HG02884 (cell line): ENCODE measurements at regions not wholly inside any gene's neighbourhood (a gene's known extent, or its start where the extent isn't known, plus 50 kb on each side); places are given as distances from the start of the nearest gene placed in this dataset.
A peak's percentile ranks its signal among the peaks of the same experiment; 100 is the strongest.
"Not testable (repeated sequence)": the region's sequence is repeated elsewhere in the genome, so short reads cannot be mapped to it uniquely, and the experiment has no call there.

Experiments used
- ATAC-seq: cut with Tn5 transposase; IDR thresholded peaks from one replicate; pipeline ENCODE4 v1.9.1; 2021; ENCODE audit warnings: mild to moderate bottlenecking, moderate library complexity; ENCODE audit not compliant: unreplicated experiment

DNA sequence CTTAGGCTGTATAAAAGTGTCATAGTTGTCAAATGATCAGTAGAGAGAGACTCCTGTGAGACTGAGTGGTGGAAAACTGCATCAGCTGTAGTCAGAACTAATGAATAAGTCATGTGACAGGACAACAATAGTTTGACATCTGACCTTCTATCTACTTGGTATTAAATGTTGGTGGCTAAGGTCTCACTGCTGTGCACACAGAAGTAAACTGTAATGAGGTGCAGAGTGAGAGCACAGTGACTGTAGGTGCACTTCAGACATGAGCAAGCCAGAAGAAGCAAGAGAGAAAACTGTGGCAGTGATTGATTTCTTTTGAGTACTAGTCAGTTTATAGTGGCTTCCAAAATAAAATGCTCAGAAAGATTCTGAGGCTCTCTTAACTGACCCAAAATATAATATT is 803.6 kb downstream of the RAPGEF2 start:
- no peak for ATAC-seq

DNA sequence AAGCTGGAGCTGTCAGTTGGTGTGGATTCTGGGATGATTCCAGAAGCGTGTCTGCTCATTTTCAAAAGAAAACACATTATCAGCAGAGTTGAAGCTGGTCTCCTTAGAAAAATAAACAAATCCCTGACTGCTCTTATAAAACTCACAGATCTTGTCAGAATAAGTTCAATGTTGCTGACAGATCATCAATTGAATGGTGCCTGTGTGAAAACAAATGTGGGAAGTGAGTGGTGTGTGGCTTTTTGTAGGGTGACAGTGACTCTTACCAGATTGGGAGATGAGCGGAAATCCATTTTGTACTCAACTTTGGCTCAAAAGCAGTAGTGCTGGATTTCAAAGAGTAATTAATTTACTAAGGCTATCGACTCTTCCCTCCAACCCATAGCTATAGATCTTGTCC is 807.8 kb downstream of the RAPGEF2 start:
- ATAC-seq = no peak

- ATAC-seq = no peak
These were observed 819.2 kb downstream of the RAPGEF2 start for GRCh38 chr4:159922119-159922518.

- ATAC-seq = no peak
These were observed 822.9 kb downstream of the RAPGEF2 start for GRCh38 chr4:159925770-159926169.

- ATAC-seq = no peak
These were observed 824.0 kb downstream of the RAPGEF2 start for GRCh38 chr4:159926871-159927270.

GRCh38 chr4:159927781-159928180 is 824.9 kb downstream of the RAPGEF2 start:
- no peak for ATAC-seq

- not testable (repeated sequence) for ATAC-seq
These were observed 831.7 kb downstream of the RAPGEF2 start for GRCh38 chr4:159934602-159935001.

DNA sequence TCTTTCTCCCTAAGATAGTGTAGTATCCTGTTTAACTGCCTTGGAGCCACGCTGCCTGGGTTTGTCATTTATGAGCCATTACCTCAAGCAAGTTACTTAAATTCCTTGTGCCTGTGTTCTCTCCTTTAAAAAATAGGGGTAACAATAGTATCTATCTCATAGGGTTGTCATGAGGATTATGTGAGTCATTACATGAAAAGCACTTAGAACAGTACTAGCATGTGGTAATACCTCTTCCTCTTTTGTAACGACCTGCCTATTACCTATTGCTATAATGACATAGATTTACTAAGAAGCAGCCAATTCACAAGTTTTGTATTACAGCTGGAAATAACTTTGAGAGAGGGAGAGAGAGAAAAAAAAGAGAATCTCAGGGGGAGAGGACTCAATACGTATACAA is 834.7 kb downstream of the RAPGEF2 start:
- peak; percentile 99 for ATAC-seq

DNA sequence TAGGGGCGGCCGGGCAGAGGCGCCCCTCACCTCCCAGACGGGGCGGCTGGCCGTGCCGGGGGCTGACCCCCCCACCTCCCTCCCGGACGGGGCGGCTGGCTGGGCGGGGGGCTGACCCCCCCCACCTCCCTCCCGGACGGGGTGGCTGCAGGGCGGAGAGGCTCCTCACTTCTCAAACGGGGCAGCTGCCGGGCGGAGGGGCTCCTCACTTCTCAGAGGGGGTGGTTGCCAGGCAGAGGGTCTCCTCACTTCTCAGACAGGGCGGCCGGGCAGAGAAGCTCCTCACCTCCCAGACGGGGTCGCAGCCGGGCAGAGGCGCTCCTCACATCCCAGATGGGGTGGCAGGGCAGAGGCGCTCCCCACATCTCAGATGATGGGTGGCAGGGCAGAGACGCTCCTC is 836.8 kb downstream of the RAPGEF2 start:
- not testable (repeated sequence) for ATAC-seq

GRCh38 chr4:159941076-159941475 is 838.2 kb downstream of the RAPGEF2 start:
- no peak for ATAC-seq

DNA sequence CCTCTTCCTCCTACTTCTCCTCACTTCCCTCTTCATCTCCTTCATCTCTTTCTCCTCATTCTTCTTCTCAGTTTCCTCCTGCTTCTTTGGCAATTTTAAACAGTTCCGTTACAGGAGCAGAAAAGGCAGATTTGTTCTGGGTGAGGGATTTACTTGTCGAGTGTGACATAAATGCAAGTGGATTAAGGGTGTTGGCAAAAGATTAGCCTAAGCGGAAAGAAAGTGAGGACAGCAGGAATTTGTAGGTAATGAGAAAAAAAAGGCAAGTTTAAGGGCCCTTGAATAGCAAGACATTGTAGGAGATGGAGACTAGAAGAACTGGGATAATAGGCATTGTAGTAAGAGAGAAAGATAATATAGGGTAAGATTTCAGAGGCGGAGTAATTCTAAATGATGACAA is 841.6 kb downstream of the RAPGEF2 start:
- ATAC-seq = no peak

- ATAC-seq = no peak
These were observed 844.2 kb downstream of the RAPGEF2 start for GRCh38 chr4:159946983-159947615.

- ATAC-seq = no peak
These were observed 847.8 kb downstream of the RAPGEF2 start for GRCh38 chr4:159950707-159951106.

DNA sequence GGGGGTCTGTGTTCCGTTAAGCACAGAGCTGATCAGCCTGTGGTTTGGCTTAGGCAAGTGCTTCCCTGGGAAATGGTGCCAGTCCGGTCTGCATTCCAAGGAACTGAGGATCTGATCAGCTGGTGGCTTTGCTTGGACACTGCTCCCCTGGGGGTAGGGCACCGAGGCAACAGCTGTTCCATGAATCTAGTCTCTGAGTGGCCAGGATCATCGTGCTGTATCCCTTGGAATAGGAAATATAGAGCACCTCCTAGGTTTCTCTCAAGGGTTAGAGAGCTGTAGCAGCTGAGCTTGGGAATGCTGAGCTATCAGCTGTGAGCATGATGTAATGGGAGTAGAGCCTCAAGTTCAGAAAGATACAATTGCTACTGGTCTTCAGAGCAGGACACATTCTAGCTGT is 863.9 kb downstream of the RAPGEF2 start:
- ATAC-seq = no peak

DNA sequence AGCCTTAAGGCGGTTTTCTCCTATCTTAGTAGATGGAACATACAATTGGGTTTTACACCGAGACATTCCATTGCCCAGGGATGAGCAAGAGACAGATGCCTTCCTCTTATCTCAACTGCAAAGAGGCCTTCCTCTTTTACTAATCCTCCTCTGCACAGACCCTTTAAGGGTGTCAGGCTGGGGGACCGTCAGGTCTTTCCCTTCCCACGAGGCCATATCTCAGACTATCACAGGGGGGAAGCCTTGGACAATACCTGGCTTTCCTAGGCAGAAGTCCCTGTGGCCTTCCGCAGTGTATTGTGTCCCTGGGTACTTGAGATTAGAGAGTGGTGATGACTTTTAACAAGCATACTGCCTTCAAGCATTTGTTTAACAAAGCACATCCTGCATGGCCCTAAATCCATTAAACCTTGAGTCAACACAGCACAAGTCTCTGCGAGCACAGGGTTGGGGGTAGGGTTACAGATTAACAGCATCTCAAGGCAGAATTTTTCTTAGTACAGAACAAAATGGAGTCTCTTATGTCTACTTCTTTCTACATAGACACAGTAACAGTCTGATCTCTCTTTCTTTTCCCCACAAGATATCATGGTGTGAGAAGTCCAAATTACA is 874.1 kb downstream of the RAPGEF2 start:
- not testable (repeated sequence) for ATAC-seq

DNA sequence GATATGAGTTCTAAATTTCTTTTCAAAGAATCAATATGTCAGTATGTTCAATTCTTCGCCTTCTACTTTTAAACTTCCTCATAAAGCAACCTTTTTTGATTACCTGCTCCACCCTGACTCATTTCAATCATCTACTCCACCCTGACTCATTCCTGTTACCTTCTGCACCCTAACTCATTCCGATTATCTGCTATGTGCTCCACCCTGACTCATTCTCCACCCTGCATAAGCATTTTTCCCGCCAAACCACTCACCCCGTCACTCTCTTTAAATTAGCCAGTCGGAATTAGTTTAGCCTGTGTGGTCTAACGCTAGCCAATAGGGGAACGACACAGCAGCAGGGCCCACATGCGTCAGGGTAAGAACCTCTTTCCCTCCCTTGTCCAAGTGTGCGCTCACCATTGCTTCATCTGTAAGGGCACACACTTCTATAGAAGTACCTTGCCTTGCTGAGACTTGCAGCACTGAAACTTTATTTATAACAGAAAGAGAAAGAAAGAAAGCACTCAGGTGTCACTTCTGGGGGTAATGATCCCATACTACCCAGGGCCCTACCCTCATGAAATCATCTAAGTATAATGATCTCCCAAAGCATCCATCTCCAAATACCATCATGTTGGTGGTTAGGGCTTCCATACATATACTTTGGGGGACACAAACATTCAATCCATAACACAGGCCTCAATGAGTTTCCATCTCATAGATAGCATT is 875.2 kb downstream of the RAPGEF2 start:
- no peak for ATAC-seq

GRCh38 chr4:159979351-159979750 is 876.5 kb downstream of the RAPGEF2 start:
- no peak for ATAC-seq

DNA sequence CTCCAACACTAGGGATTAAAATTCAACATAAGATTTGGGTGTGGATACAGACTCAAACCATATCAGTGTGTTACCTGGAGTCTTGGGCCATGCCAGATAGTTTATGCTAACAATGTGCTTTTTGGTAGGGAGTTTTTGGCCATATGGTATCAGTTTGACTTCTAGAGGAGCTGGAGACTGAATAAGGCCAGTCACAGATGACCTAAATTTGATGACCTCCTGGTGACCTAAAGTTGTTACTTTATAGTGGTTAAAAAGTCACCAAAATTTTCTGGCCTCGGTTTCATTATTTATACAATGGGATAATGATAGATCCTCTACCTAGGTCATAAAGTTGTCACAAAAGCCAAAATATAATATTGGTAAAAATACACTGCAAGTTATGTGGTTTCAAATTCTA is 877.1 kb downstream of the RAPGEF2 start:
- no peak for ATAC-seq

- ATAC-seq = no peak
These were observed 878.1 kb downstream of the RAPGEF2 start for GRCh38 chr4:159980826-159981468.

GRCh38 chr4:159981469-159981856 is 878.6 kb downstream of the RAPGEF2 start:
- ATAC-seq = no peak

DNA sequence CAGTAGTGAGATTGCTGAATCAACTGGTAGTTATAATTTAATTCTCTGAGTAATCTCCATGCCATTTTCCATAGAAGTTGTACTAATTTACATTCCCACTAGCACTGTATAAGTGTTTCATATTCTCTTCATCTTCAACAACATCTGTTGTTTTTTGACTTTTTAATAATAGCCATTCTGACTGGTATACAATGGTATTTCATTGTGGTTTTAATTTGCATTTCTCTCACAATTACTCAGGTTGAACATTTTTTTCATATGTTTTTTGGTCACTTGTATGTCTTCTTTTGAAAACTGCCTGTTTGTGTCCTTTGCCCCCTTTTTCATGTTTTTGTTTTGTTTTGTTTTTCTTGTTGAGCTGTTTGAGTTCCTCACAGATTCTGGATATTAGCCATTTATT is 880.2 kb downstream of the RAPGEF2 start:
- ATAC-seq = no peak
